SU-DHL-6 (cell line): ENCODE measurements at regions not wholly inside any gene's neighbourhood (a gene's known extent, or its start where the extent isn't known, plus 50 kb on each side); places are given as distances from the start of the nearest gene placed in this dataset.

Source experiments
- H2AFZ ChIP-seq: fragments of 200-600 bp; sonication (generic); 2 replicates; pipeline ENCODE4 v1.6.1; 2014; ENCODE audit warnings: low read depth, mild to moderate bottlenecking, moderate library complexity, mixed read lengths, antibody characterized with exemption, low read length; ENCODE audit not compliant: severe bottlenecking
- H3F3A ChIP-seq: fragments of 200-600 bp; shearing (Covaris generic); 2 replicates; pipeline ENCODE4 v1.6.0; 2016; ENCODE audit warnings: antibody characterized with exemption, mild to moderate bottlenecking; ENCODE audit not compliant: insufficient read depth
- H3K27ac ChIP-seq: fragments of 200-600 bp; sonication (generic); 2 replicates; pipeline ENCODE4 v1.5.1; 2016; ENCODE audit warnings: low read depth, mild to moderate bottlenecking, low read length, moderate library complexity, mixed read lengths
- H3K27me3 ChIP-seq: fragments of 200-600 bp; sonication (generic), shearing (Covaris generic); 2 replicates; pipeline ENCODE4 v1.6.0; 2014; ENCODE audit warnings: mild to moderate bottlenecking, low read length
- H3K36me3 ChIP-seq: fragments of 200-600 bp; sonication (generic); 2 replicates; pipeline ENCODE4 v1.6.1; 2014; ENCODE audit warnings: mild to moderate bottlenecking, low read length, mixed read lengths
- H3K4me2 ChIP-seq: fragments of 300-600, 200-600 bp; shearing (Covaris generic), sonication (generic); 2 replicates; pipeline ENCODE4 v1.6.0; 2014; ENCODE audit warnings: low read length, low read depth, mild to moderate bottlenecking; ENCODE audit not compliant: poor library complexity, severe bottlenecking
- H3K4me3 ChIP-seq: fragments of 200-600 bp; sonication (generic); 2 replicates; pipeline ENCODE4 v1.5.1; 2014; ENCODE audit warnings: antibody characterized with exemption, low read length, mild to moderate bottlenecking, mixed read lengths; ENCODE audit not compliant: insufficient read depth, poor library complexity, severe bottlenecking
- H3K79me2 ChIP-seq: fragments of 200-600 bp; sonication (generic); 2 replicates; pipeline ENCODE4 v1.6.1; 2014; ENCODE audit warnings: mild to moderate bottlenecking, low read length, moderate library complexity; ENCODE audit not compliant: insufficient read depth
- H3K9ac ChIP-seq: fragments of 200-600 bp; sonication (generic); 2 replicates; pipeline ENCODE4 v1.7.0; 2014; ENCODE audit warnings: mild to moderate bottlenecking, low read length
- H3K9me2 ChIP-seq: fragments of 200-600 bp; sonication (generic); replicated peaks from 2 replicates; pipeline ENCODE4 v1.6.1; 2014; ENCODE audit warnings: low read length; ENCODE audit not compliant: insufficient read depth
- H3K9me3 ChIP-seq: fragments of 200-600 bp; sonication (generic); 2 replicates; pipeline ENCODE4 v1.6.1; 2014; ENCODE audit warnings: low read length, mixed read lengths; ENCODE audit not compliant: insufficient read depth
- H4K20me1 ChIP-seq: fragments of 200-600 bp; sonication (generic); 2 replicates; pipeline ENCODE4 v1.6.1; 2014; ENCODE audit warnings: low read depth, mild to moderate bottlenecking, antibody characterized with exemption, low read length, moderate library complexity, mixed read lengths
- CTCF ChIP-seq: fragments of 200-600 bp; sonication (generic); IDR thresholded peaks from one replicate; pipeline ENCODE4 v1.5.1; 2017; ENCODE audit warnings: antibody characterized with exemption, mild to moderate bottlenecking, low read length, moderate library complexity; ENCODE audit not compliant: insufficient read depth, poor library complexity, severe bottlenecking
- EZH2phosphoT487 ChIP-seq: fragments of 200-600 bp; sonication (generic), shearing (Covaris generic); conservative IDR thresholded peaks from 2 replicates; pipeline ENCODE4 v1.6.1; 2018; ENCODE audit warnings: mild to moderate bottlenecking, antibody characterized with exemption, low read length, moderate library complexity, mixed read lengths

GRCh38 chr14:34232790-34233189, 229.2 kb downstream of the SPTSSA start:
- no peak overlapping the region for H3K4me2 ChIP-seq
- H3K27me3 ChIP-seq, result no peaks in the 10 kb centered on the region
- TF ChIP-seq EZH2phosphoT487, result no peak
- no peak for TF ChIP-seq CTCF

GRCh38 chr14:34231626-34232025, 230.4 kb downstream of the SPTSSA start:
- Histone ChIP-seq H3K4me3 (no peak overlapping the region), H3K4me2 (no peak overlapping the region), H3F3A (no peaks in the 10 kb centered on the region), H3K9me3 (no peaks in the 10 kb centered on the region), H3K27ac (no peak overlapping the region), H3K27me3 (no peaks in the 10 kb centered on the region), H3K79me2 (no peaks in the 10 kb centered on the region), H3K9ac (no peak overlapping the region), H3K36me3 (no peaks in the 10 kb centered on the region), H3K9me2 (no peaks in the 10 kb centered on the region), H4K20me1 (no peaks in the 10 kb centered on the region), H2AFZ (no peak overlapping the region)
- TF ChIP-seq CTCF (no peak), EZH2phosphoT487 (no peak)

More at GRCh38 chr14:34232790-34233189, 229.2 kb downstream of the SPTSSA start:
- Histone ChIP-seq H3K36me3 (no peaks in the 10 kb centered on the region), H3K79me2 (no peaks in the 10 kb centered on the region), H3K9me2 (no peaks in the 10 kb centered on the region), H4K20me1 (no peaks in the 10 kb centered on the region), H3K27ac (no peak overlapping the region), H3K9me3 (no peaks in the 10 kb centered on the region), H3K4me3 (no peak overlapping the region), H2AFZ (no peak overlapping the region), H3F3A (no peaks in the 10 kb centered on the region), H3K9ac (no peak overlapping the region)

- Histone ChIP-seq H3K36me3 (no peaks in the 10 kb centered on the region), H3K27me3 (no peaks in the 10 kb centered on the region), H3K4me2 (no peak overlapping the region), H3K9ac (no peak overlapping the region), H3K27ac (no peak overlapping the region), H3K79me2 (no peaks in the 10 kb centered on the region), H3F3A (no peaks in the 10 kb centered on the region), H3K9me2 (no peaks in the 10 kb centered on the region), H4K20me1 (no peaks in the 10 kb centered on the region), H2AFZ (no peak overlapping the region), H3K4me3 (no peak overlapping the region), H3K9me3 (no peaks in the 10 kb centered on the region)
- no peak for TF ChIP-seq EZH2phosphoT487
- TF ChIP-seq CTCF, result no peak
Measured at GRCh38 chr14:34229140-34229539, 232.9 kb downstream of the SPTSSA start.

- H3K9me2 ChIP-seq, result no peaks in the 10 kb centered on the region
- no peak overlapping the region for H3K27ac ChIP-seq
- H3K9ac ChIP-seq, result no peak overlapping the region
- no peaks in the 10 kb centered on the region for H3K9me3 ChIP-seq
- no peak for TF ChIP-seq CTCF
- TF ChIP-seq EZH2phosphoT487, result no peak
- no peaks in the 10 kb centered on the region for H3K27me3 ChIP-seq
- H2AFZ ChIP-seq, result no peak overlapping the region
- H3F3A ChIP-seq, result no peaks in the 10 kb centered on the region
- H3K4me2 ChIP-seq, result no peak overlapping the region
- no peaks in the 10 kb centered on the region for H3K79me2 ChIP-seq
- H4K20me1 ChIP-seq, result no peaks in the 10 kb centered on the region
- H3K4me3 ChIP-seq, result no peak overlapping the region
- no peaks in the 10 kb centered on the region for H3K36me3 ChIP-seq
Measured at GRCh38 chr14:34228650-34228976, 233.4 kb downstream of the SPTSSA start.
